ENCODE measurements at regions not wholly inside any gene's neighbourhood (a gene's known extent, or its start where the extent isn't known, plus 50 kb on each side); places are given as distances from the start of the nearest gene placed in this dataset.

DNA sequence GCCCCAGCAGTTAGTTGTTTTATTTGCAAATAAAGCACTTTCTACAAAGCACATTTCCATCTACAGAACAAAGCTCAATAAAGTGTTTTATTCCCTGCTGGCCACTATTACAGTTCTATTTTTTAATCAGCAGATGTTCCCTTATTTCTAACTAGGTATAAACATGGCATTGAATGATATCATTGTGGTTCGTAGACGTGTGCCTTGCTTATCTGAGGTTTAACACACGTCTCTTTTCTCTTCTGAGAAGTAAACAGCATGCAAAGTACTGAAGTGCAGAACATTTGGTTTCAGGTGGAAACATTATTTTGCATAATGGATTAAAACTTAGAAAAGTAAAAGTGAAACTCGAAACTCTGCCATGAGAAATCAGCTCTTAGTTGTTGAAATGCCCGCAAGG lies 1989.3 kb upstream of the WWC1 start:
- no peak for DNase-seq

DNA sequence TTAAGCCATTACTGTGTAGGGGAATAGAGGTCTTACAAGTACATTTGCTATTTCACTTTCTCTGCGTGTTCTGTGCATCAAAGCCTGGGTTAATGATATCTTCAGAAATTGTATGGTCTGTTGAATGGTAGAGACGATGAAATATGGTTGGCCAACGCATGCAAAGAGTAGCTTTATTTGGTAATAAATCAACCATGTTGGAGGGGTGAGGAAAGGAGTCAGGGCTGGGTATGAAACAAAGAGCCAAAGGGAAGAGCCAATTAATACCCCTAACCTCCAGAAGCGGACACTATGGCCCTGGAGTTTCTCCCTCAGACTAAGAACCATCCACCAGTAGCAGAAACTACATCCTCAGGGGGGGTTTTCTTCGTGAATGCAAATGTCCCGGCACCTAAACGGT lies 1974.0 kb upstream of the WWC1 start:
- no peak for DNase-seq

DNA sequence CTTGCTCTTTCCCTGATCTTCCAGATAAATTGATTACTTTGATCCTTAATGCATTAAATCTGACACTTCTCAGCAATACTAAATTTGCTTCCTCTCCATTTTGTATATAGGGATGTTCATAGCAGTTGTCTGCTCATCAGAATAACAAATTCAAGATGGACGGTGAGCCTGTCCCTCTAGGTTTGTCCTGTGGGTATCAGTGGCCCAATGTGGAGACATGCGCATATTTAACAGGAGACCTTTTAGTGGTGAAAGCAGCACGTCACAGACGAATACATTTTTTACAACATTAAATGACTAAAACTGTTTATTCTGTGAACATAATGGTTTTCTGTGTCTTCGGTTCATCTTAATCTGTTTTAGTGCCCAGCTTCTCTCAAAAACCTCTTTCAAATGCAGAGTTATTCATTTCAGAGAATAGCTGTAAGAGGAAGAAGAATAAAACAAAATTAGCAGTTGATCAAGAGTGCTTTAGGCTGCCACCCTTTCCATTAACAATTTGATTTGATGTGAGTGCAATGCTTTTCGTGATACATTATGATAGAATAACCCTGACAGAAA lies 1970.4 kb upstream of the WWC1 start:
- no peak for DNase-seq

DNA sequence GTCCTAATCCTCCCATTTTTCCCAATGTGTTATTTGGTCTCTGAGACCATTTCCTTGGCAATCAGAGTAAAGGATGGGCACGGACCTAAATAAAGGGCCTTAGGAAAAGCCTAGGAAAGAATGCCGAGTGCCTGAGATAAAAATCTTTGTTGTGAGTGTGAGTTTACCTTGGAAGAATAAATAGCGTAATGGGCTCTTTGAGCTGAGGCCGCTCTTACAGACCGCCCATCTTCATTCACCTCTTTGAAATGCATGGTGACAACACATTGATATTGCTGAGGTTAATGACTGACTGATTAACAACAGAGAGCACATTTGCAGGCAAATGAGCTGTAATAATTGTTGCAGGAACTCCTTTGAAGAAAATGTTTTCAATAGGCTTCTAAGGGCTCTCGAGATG lies 1967.1 kb upstream of the WWC1 start:
- DNase-seq: no peak

DNA sequence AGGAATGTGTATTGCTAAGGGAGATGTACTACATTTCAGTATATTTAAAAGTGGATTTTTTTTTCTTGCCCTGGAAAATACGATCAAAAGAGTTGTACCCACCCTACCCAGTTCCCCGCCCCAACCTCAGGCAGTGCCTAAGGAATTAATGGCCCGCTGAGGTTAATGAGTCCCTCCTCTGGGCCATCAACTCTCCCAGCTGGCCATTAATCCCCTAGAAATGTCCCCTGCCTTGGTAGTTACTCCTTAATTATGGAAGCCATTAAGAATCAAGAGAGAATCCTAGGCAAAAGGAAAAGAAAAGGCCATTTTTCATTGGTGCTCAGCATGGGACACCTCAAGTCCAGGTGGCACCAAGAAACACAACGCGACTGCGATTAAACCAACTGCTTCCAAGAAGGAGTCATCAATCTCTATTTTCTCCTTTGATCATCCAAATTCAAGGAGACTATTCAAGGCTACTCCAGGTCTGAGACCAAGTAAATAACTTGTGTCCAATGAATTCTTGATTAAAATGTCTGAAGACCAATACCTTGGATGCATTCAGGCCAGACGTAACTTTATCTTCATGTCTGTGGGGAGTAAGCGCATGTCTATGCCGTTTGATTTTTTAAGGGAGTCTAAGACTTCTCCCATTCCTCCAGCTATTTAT lies 1962.2 kb upstream of the WWC1 start:
- DNase-seq: no peak

DNA sequence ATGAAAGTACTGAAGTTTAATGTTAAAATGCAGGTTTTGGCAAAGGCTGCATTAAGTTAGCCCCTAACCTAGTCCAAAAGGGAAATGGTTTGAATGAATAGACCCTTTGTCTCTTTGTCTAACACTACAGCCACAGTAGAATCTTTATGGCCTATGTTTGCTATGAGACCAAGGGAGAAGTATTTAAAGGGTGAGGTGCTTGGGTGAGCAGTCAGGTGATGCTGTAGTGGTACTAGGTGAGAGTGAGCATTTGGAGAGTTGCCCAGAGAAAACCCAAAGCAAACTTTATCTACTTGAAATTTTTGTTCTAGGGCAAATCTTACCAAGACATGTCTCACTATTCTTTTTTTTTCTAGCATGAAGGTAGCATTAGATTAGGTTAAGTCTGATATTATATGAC lies 1961.4 kb upstream of the WWC1 start:
- DNase-seq: no peak

DNA sequence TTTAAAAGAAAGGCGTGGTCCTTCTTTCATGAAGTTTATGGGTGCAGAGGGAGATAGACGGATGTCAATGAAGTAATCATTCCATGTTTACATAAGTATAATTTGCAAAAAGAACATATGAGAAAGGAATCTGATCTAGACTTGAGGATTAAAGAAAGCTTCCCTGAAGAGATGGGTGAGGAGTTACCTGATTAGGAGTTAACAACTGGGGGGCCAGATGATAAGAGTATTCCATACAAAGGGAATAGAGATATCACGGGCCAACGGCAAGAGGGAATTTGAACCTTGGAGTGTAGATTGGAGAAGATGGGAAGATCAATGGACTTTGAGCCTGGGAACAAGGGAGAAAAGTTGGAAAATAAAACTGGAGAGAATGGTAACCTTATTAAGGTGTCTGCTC lies 1959.9 kb upstream of the WWC1 start:
- DNase-seq: no peak

DNA sequence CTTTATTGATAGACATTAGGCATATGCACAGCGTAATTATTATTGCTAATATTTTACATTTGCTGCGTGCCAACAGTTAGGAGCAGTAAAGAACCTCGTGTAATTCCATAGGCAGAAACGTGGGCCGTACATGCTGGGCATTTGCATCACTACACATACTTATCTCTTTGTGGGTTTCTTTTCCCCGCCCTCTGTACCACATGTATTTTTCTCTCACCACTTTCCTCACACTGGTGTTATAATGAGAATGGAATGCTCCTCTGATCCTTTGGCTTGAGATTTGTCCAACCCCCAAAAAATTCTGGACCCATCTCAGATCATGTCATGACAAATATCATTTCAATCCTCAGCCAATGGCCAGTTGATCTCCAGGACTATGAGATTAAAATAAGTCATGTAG lies 1952.6 kb upstream of the WWC1 start:
- DNase-seq: no peak

DNA sequence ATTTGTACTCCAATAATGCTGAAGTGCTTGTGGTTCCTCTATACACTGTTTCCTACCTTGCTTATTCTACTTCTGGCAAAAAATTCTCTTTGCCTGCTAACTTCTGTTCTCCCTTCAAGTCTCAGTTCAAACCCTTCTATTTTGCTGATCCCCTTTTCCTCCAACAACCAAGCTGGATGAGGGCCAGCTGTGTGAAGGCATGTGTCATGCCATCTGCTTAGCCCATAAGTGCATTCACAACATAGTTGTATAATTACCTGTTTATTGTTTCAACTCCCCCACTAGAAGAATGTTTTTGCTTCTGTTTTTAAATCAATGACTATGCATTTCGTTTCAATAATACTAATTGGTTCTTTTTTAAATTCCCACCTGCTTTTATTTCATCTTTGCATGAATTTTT lies 1951.4 kb upstream of the WWC1 start:
- no peak for DNase-seq

DNA sequence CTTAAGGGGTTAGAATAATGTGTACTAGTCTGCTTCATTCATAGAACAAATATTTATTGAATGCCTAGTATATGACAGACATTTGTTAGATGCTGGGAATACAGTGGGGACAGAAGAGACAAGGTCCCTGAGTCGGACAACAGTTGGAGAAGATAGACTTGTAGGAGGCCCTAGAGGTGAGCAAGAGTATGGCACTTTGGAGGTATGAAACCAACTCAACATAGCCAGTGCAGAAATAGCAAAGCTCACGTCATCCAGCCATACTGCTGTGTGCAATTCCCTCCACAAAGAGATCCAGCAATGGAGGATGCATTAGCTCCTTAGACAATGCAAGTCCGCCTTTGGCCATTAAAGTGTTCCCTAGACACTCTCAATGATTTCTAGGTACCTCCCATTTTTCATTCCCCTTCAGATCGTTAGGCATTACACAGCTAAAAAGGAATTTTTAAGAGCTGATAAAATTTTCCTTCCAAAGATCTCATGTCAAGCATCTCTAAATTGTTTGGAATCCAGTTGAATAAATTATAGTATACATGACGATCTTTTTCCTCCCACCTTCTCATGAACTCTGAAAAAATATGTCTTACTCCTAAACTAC lies 1949.6 kb upstream of the WWC1 start:
- no peak for DNase-seq

DNA sequence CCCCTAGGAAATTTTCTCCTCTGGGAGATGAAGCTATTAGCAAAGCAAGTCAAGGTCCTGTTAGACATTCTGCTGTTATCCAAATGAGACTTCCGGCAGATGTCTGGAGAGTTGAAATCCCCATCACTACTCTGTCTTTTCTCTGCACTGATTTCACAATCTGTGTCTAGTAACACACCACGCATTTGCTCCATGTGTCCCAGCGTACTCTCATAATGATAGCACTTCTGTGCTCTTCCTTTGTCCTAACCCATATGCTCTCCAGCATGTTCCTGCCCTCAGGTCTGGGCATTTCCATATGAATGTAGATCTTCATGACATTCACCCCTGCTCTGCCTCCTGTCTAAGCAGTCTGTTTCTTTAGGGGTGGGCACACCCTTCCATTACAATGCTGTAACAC lies 1949.0 kb upstream of the WWC1 start:
- no peak for DNase-seq

DNA sequence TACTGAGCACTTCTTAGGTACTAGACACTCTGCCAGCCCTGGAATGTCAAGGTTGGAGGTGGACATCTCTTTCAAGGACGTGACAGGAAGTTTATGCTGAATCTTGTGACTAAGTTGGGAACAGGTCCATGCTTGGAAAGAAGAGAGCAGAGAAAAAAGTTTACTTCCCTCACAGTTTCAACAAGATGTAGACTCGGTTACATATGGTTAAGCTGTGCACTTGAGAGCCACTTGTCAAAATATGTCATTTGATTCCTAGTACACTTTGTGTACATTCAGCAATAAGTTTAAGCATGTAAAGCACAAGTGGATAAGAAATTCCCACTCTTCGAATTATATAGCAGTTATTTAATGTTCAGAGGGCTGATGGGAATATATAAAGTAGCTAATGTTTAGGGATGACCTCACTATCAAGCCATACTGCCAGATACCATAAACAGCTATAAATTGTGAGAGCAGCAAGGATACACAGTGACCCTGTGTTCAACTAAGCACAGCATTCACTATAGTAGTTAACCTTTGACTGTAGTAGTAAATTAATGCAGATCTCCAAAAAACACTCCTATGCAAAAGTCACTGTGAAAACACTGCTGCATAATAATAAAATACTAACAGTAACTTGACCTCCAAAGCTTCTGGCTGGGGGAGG lies 1944.6 kb upstream of the WWC1 start:
- no peak for DNase-seq

DNA sequence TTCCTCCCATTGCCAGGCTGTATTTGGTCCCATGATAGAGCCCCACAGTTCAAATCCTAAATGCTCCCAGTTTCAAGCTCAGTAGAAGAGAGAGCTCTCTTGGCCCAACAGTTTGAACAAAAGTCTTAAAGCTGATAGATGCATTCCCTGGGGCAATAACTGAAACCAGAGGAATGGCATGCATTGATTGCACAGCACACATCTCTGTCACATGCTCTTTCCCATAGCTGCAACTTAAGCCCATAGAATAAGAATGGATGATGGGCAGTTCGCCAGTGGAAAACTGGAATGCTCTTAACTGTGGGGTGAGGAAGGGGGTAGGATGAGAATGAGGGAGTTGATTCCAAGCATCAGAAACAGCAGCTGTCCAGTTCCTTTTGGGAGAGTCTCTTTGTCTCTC lies 1942.4 kb upstream of the WWC1 start:
- no peak for DNase-seq

DNA sequence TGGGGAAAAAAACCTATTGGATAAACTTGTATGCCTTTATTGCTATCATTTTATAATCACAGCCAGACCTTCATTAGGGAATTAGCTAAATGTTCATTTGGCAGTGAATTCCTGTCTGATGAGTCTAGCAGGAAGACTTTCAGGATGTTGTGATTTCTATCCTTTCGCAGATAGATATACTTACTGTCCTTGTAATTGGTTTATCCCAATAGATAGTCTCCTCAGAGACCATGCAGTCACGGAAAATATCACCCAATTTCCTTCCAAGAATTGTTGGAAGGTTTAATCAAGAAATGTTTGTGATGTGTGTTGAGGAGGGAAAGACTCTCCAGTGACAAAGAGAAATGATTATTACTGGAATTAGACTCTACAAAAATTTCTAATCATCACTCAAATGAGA lies 1937.9 kb upstream of the WWC1 start:
- DNase-seq: no peak

DNA sequence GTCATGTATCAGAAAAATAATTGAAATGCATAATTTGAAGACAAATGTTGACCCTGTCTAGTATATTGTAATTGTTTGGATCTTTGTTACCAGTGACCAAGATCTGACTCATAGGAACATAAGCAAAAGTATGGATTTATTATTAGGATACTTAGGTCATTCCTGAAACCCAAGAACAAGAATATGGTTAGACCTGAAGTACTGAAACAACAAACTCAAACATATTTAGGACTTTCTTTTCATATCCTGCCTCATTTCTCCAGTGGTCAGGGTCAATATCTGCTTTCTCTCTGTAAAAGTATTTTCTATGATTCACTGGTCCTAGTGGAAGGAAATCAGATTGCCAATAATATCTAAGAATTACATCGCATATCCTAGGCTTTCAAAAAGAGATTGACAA lies 1937.1 kb upstream of the WWC1 start:
- no peak for DNase-seq

DNA sequence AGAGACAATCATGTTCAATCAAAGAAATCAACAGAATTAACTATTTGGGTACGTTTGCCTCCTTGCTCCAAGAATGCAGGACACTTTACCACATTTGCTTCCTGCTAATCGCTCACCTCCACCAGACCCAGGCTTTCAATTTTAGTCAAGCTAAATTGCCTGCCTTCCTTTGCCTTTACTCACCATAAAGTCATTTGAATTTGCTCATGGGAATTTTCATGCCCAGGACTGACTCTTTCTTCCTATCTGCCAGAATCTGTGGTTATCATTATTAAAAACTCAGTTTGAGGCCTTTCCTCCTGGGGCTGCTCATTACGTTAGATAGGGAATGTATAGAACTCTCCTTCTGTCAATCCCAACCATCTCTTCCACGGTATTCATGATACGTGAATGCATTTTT lies 1935.3 kb upstream of the WWC1 start:
- DNase-seq: no peak

DNA sequence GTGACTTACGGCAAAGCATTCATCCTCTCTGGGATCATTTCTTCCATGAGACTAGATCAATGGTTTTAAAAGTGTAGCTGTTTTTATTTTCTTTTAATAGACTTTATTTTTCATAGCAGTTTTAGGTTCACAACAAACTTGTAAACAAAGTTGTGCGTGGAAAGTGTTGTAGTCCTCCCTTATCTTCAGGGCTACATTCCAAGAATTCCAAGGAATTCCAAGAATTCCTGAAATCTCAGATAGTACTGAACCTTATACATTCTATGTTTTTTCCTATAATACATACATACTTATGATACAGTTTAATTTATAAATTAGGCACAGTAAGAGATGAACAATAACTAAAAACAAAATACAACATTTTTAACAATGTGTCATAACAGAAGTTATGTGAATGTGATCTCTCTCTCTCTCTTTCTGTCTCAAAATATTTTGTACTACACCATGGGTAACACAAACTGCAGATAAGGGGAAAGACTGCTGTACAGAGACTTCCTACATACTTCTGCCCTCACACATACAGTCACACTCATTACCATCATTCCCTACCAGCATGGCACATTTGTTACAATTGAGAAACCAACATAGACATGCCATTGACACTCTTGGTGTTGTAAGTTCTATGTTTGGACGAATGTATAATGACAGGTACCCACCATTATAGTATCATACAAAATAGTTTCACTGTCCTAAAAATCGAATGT lies 1933.2 kb upstream of the WWC1 start:
- DNase-seq: no peak

DNA sequence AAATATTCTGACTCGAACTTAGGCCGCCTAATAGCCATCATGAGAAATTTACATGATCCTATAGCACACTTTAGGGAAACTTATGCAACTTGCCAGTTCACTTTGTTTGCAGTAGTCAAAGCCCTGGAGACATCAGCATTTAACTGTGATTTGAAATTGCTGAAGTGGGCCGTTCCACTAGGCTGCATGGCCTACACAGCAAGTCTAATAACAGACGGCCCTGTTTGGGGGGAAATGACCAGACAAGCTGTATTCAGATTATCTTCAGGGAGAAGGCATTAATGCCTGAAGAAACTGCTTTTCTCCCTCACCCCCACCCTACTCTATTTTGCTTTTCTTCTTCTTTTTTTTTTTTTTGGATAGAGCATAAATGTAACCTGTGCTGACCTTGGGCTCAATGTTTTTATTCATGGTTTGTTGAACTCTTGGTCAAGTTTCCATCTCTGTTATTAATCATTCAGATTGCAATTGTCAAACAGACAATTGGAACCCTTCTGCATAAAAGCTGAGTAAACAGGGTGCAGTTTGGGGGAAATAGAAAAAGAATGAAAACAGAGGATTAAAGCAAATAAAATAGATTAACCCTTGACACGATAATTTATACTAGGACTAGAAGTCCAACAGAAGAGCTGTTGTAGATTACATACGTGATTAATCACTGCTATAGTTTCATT lies 1928.2 kb upstream of the WWC1 start:
- DNase-seq: no peak

DNA sequence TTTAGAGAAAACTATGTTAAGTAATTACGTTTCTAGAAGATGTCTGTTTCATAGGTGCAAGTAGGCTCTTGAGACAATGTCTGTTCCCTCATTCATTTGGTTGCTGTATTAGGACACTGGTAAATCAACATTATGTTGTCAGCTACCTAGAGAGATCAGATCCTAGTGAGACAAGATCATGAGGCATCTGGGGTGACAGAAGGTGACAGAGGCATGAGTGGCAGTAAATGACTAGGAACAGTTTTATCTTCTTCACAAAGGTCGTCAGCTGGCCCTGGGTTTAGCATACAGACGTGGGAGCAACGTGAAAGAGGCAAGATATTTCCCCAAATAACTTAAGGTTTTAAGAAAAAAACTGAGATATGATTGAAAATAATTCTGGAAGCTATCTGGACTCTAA lies 1926.3 kb upstream of the WWC1 start:
- no peak for DNase-seq

DNA sequence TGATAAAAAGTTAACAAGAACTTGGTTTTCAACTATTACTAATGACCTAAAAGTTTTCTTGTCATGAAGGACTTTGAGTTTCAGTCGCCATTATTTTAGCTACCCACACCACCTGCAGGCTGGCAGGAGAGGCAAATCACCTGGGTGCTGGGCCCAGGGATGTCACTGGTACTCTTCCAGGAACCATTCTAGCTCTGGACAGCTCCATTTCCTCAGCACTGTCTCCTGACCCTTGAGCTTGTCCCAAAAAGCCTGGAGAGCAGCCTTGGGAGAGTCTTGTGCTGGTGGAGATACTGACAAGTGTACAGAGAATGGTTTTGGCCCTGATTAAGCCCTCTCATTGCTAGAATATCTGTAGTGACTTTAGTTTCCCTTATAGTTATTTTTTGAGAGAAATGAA lies 1924.1 kb upstream of the WWC1 start:
- no peak for DNase-seq

DNA sequence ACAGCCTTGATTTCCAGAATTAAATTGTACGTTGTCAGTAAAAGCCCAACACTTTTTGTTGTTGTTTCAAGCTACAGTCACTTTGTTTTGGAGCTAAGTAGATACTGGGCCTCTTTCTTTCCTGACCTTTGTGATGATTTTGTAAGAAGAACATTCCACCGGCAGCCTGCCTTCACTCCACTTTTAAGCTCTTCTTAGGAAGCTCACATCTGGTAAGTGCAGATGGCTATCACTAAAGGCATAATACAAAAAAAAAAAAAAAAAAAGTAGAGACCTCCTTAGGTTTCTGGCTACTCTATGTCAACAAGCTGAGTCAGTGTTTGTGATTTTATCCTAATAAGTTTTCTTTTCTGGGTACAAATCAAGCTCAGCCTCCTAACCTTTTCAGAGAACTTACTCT lies 1922.1 kb upstream of the WWC1 start:
- DNase-seq: no peak

DNA sequence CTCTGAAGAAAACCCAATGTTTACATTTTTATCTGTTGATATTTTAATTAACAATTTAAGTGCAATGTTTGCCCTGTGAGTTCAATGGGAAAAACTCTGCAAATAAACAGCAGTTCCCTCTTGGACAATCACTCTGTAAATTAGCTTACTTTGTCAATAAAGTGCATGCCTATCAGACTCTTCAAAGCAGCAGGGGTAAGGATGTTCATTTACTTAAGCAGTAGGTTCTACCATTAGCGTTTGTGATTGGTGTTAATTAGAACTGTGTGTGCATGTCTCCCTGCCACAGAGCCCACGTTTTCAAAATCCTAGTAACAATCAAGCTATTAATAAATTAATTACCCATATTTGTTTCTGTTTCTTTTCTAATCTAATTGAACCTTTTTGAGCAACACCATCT lies 1921.6 kb upstream of the WWC1 start:
- DNase-seq: no peak

DNA sequence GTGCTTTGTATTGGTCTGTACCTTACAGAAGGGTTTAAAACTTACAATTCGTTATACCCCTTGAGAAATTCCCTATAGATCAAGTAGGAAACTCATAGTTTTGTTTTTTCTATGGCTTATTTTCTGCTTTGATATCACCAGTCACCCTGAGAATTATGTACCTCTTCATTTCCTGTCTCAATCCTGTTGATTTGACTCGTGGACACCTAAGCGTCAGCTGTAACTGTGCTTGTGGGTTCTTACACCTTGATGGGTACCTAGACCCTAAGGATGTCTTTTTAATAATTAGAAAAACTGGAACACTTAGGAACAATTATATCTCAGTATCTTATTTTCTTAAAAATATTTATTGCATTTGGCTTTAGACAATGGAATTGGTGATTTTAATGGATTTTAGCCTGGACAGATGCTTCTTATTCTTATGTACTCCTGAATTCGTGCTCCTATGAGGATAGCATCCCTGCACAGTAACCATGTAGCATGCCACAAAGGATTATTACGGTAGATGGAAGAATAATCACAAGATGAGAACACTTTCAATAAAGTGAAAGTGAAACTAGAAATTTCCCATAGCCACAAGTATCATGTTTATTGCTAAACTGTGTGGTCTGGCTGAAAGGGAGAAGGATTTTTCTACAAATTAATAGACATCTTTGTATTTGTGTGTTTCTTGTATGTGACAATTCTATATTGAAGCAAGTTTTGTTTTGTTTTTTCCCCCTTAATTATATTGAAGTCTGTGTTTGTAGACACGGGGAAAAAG lies 1920.3 kb upstream of the WWC1 start:
- DNase-seq: no peak

Data from 8988T (cell line).